HepG2 (cell line): ENCODE measurements at regions not wholly inside any gene's neighbourhood (a gene's known extent, or its start where the extent isn't known, plus 50 kb on each side); places are given as distances from the start of the nearest gene placed in this dataset.

Experiments
- AGO2 ChIP-seq: fragments of 200-400 bp; formaldehyde crosslinking; optimal IDR thresholded peaks from 2 replicates; pipeline ENCODE3; 2017; ENCODE audit warnings: mild to moderate bottlenecking, low read depth, low read length, moderate library complexity
- GPBP1L1 ChIP-seq: sonication (generic); formaldehyde crosslinking; IDR thresholded peaks from 2 replicates; pipeline ENCODE4 v1.5.0; 2020; ENCODE audit warnings: mild to moderate bottlenecking, missing genetic modification reagents
- KLF13 ChIP-seq: sonication (generic); formaldehyde crosslinking; IDR thresholded peaks from 2 replicates; pipeline ENCODE4 v1.4.0; 2020; ENCODE audit warnings: mild to moderate bottlenecking, missing genetic modification reagents
- KLF15 ChIP-seq: sonication (generic); formaldehyde crosslinking; IDR thresholded peaks from 2 replicates; pipeline ENCODE4 v1.8.1; 2023; ENCODE audit warnings: borderline replicate concordance, mild to moderate bottlenecking, inconsistent platforms, missing genetic modification reagents, mixed read lengths
- MED8 ChIP-seq: sonication (generic); formaldehyde crosslinking; IDR thresholded peaks from 2 replicates; pipeline ENCODE4 v1.8.1; 2023; ENCODE audit warnings: mild to moderate bottlenecking, missing genetic modification reagents; ENCODE audit not compliant: insufficient replicate concordance
- MIER3 ChIP-seq: IDR thresholded peaks from 2 replicates; pipeline ENCODE4 v1.6.1; 2016; ENCODE audit warnings: missing compliant biosample characterization, borderline replicate concordance
- MLLT10 ChIP-seq: sonication (generic); formaldehyde crosslinking; IDR thresholded peaks from 2 replicates; pipeline ENCODE4 v1.4.0; 2020; ENCODE audit warnings: missing genetic modification reagents
- MTA1 ChIP-seq: sonication (generic); formaldehyde crosslinking; IDR thresholded peaks from 2 replicates; pipeline ENCODE4 v1.4.0; 2020; ENCODE audit warnings: missing genetic modification reagents, mild to moderate bottlenecking, borderline replicate concordance
- NAIF1 ChIP-seq: sonication (generic); formaldehyde crosslinking; IDR thresholded peaks from 2 replicates; pipeline ENCODE4 v1.5.0; 2020; ENCODE audit warnings: mild to moderate bottlenecking, missing genetic modification reagents, borderline replicate concordance
- NFATC3 ChIP-seq: sonication (generic); formaldehyde crosslinking; IDR thresholded peaks from 2 replicates; pipeline ENCODE4 v1.5.1; 2020; ENCODE audit warnings: mild to moderate bottlenecking, missing genetic modification reagents
- NFE2 ChIP-seq: sonication (generic); formaldehyde crosslinking; IDR thresholded peaks from 2 replicates; pipeline ENCODE4 v1.4.0; 2020; ENCODE audit warnings: missing genetic modification reagents
- PHF21A ChIP-seq: sonication (generic); formaldehyde crosslinking; IDR thresholded peaks from 2 replicates; pipeline ENCODE4 v1.5.0; 2020; ENCODE audit warnings: mild to moderate bottlenecking, missing genetic modification reagents
- SNAI1 ChIP-seq: sonication (generic); formaldehyde crosslinking; IDR thresholded peaks from 2 replicates; pipeline ENCODE4 v1.5.0; 2020; ENCODE audit warnings: mild to moderate bottlenecking, missing genetic modification reagents, borderline replicate concordance
- THAP7 ChIP-seq: sonication (generic); formaldehyde crosslinking; IDR thresholded peaks from 2 replicates; pipeline ENCODE4 v1.8.1; 2023; ENCODE audit warnings: mild to moderate bottlenecking, missing genetic modification reagents
- ZBED4 ChIP-seq: sonication (generic); formaldehyde crosslinking; IDR thresholded peaks from 2 replicates; pipeline ENCODE4 v1.4.0; 2020; ENCODE audit warnings: missing genetic modification reagents, borderline replicate concordance
- ZFP36L1 ChIP-seq: sonication (generic); formaldehyde crosslinking; IDR thresholded peaks from 2 replicates; pipeline ENCODE4 v1.8.0; 2022; ENCODE audit warnings: mild to moderate bottlenecking, missing genetic modification reagents, moderate library complexity
- ZFP90 ChIP-seq: sonication (generic); formaldehyde crosslinking; IDR thresholded peaks from 2 replicates; pipeline ENCODE4 v1.8.0; 2022; ENCODE audit warnings: missing genetic modification reagents, mild to moderate bottlenecking, inconsistent platforms, borderline replicate concordance
- ZFY ChIP-seq: sonication (generic); formaldehyde crosslinking; IDR thresholded peaks from 2 replicates; pipeline ENCODE4 v1.4.0; 2020; ENCODE audit warnings: missing genetic modification reagents
- ZNF234 ChIP-seq: sonication (generic); formaldehyde crosslinking; conservative IDR thresholded peaks from 2 replicates; pipeline ENCODE4 v1.5.1; 2020; ENCODE audit warnings: mild to moderate bottlenecking, missing genetic modification reagents
- ZNF564 ChIP-seq: sonication (generic); formaldehyde crosslinking; IDR thresholded peaks from 2 replicates; pipeline ENCODE4 v1.8.1; 2023; ENCODE audit warnings: mild to moderate bottlenecking, missing genetic modification reagents
- ZSCAN12 ChIP-seq: sonication (generic); formaldehyde crosslinking; IDR thresholded peaks from 2 replicates; pipeline ENCODE4 v1.9.0; 2021; ENCODE audit warnings: mild to moderate bottlenecking, missing genetic modification reagents
- TF ChIP-seq, protein P1 (sequence below): sonication (generic); formaldehyde crosslinking; IDR thresholded peaks from 2 replicates; pipeline ENCODE4 v1.5.1; 2020; ENCODE audit warnings: missing genetic modification reagents, mild to moderate bottlenecking, borderline replicate concordance

DNA sequence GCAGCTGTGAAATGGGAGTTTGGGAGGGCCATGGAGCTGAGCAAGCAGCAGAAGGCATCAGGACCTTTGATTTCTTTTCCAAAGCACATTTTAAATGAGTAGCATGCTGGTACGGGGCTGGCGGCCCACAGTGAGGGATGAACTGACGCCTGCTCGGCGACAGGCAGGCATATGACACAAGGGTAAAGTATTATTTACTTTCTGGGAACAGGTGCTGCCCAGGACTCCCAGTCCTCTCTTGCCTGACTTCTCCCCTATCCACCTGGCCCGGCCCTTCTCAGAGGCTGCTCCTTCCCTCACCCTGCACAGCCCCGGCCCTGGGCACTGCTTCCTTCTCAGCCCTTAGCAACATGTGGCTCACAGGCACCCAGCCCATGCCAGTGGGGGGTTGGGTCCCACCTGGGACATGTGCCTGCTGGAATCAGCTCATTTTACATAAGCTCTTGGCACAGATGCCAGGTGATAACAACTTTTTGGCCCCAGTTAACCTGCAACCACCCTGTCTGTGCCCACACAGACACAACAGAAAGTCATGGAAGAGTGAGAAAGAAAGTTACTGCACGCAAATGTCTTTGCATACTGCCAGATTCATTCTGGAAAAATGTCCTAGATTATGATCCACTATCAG lies 112.3 kb upstream of the GADD45A start (continued):
- TF ChIP-seq, protein P1, sequence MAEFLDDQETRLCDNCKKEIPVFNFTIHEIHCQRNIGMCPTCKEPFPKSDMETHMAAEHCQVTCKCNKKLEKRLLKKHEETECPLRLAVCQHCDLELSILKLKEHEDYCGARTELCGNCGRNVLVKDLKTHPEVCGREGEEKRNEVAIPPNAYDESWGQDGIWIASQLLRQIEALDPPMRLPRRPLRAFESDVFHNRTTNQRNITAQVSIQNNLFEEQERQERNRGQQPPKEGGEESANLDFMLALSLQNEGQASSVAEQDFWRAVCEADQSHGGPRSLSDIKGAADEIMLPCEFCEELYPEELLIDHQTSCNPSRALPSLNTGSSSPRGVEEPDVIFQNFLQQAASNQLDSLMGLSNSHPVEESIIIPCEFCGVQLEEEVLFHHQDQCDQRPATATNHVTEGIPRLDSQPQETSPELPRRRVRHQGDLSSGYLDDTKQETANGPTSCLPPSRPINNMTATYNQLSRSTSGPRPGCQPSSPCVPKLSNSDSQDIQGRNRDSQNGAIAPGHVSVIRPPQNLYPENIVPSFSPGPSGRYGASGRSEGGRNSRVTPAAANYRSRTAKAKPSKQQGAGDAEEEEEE: no peak
- TF ChIP-seq ZBED4 (CRISPR knock-in tag) (no peak), ZSCAN12 (no peak), NFATC3 (CRISPR knock-in tag) (no peak), ZFP90 (CRISPR knock-in tag) (no peak), ZNF564 (CRISPR knock-in tag) (no peak), THAP7 (no peak), KLF13 (CRISPR knock-in tag) (no peak), MTA1 (CRISPR knock-in tag) (no peak), MED8 (CRISPR knock-in tag) (no peak), ZFY (CRISPR knock-in tag) (peak; percentile 37; the same call in 1 of the 2 replicates), SNAI1 (CRISPR knock-in tag) (0 out of 2 replicates have a peak, but pooled peaks have one; percentile 69), ZFP36L1 (CRISPR knock-in tag) (no peak), PHF21A (CRISPR knock-in tag) (peak; percentile 49; the same call in 1 of the 2 replicates), NFE2 (CRISPR knock-in tag) (no peak), MIER3 (CRISPR knock-in tag) (no peak), ZNF234 (no peak), AGO2 (no peak), GPBP1L1 (CRISPR knock-in tag) (no peak), KLF15 (CRISPR knock-in tag) (no peak), NAIF1 (CRISPR knock-in tag) (no peak), MLLT10 (CRISPR knock-in tag) (no peak)
